Spleen (tissue), 7 donors: ENCODE measurements at regions not wholly inside any gene's neighbourhood (a gene's known extent, or its start where the extent isn't known, plus 50 kb on each side); places are given as distances from the start of the nearest gene placed in this dataset.

Experiments
- POLR2A ChIP-seq, 3 donors: fragments of 450-650 bp; IDR thresholded peaks; one replicate each; pipeline ENCODE4 v1.5.1; 2017; ENCODE audit warnings: antibody characterized with exemption in 3 of 3, mild to moderate bottlenecking in 1 of 3
- TF ChIP-seq, protein P1 (sequence below), 11 experiments: fragments of 200-600 bp in 7 of 11; fragments of 450-650 bp in 4 of 11; sonication (generic) in 4 of 11; IDR thresholded peaks in 8 of 11; conservative IDR thresholded peaks in 3 of 11; 1 replicate in 7 of 11; 2 replicates in 4 of 11; pipeline versions ENCODE4 v1.4.0 to v1.8.0; 2016 to 2021; ENCODE audit warnings: antibody characterized with exemption in 11 of 11, inconsistent platforms in 4 of 11, mild to moderate bottlenecking in 1 of 11
- donor health status: DM: no; HTN: no; CAD: no; lungs with moderate emphysema.
- donor health status: DM: no; HTN: no; CAD: no.
- donor health status: DM: no; HTN: no; CAD: no.

- TF ChIP-seq, protein P1, sequence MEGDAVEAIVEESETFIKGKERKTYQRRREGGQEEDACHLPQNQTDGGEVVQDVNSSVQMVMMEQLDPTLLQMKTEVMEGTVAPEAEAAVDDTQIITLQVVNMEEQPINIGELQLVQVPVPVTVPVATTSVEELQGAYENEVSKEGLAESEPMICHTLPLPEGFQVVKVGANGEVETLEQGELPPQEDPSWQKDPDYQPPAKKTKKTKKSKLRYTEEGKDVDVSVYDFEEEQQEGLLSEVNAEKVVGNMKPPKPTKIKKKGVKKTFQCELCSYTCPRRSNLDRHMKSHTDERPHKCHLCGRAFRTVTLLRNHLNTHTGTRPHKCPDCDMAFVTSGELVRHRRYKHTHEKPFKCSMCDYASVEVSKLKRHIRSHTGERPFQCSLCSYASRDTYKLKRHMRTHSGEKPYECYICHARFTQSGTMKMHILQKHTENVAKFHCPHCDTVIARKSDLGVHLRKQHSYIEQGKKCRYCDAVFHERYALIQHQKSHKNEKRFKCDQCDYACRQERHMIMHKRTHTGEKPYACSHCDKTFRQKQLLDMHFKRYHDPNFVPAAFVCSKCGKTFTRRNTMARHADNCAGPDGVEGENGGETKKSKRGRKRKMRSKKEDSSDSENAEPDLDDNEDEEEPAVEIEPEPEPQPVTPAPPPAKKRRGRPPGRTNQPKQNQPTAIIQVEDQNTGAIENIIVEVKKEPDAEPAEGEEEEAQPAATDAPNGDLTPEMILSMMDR (IDR thresholded peaks at IDR 0.05 in 8 of 11, conservative IDR thresholded peaks at IDR 0.05 in 3 of 11) = no peak
- no peak for TF ChIP-seq POLR2A (IDR thresholded peaks at IDR 0.05)
Observed at GRCh38 chr5:173825215-173825865, 62.8 kb upstream of the CPEB4 start.
